Common myeloid progenitor, CD34-positive (primary cell): ENCODE measurements at regions not wholly inside any gene's neighbourhood (a gene's known extent, or its start where the extent isn't known, plus 50 kb on each side); places are given as distances from the start of the nearest gene placed in this dataset.
A peak's percentile ranks its signal among the peaks of the same experiment; 100 is the strongest.

Experiments used
- CTCF ChIA-PET: fragments of 350-600 bp; sonication (Branson Sonifier 250); formaldehyde crosslinking; loops from one replicate; lab custom pipeline; 2021; ENCODE audit warnings: antibody characterized with exemption; lab: Charles Lee
- POLR2A ChIA-PET: fragments of 350-600 bp; sonication (Branson Sonifier 250); formaldehyde crosslinking; loops from one replicate; lab custom pipeline; 2021; ENCODE audit warnings: antibody characterized with exemption; lab: Charles Lee
- DNase-seq, 3 donors: peaks; one replicate each; pipeline versions ENCODE4 v3.0.0 to v3.0.0-alpha.2; 2013
- H3K27ac ChIP-seq, 2 experiments: 1 replicate in 1 of 2; 2 replicates in 1 of 2; pipeline ENCODE4 v1.7.0; 2013; ENCODE audit warnings: inconsistent platforms in 2 of 2, low read length in 2 of 2, mild to moderate bottlenecking in 2 of 2, low read depth in 1 of 2, moderate library complexity in 1 of 2; ENCODE audit not compliant: severe bottlenecking in 2 of 2, insufficient read depth in 1 of 2, poor library complexity in 1 of 2
- H3K27me3 ChIP-seq, 5 experiments: replicated peaks in 2 of 5; 1 replicate in 3 of 5; 2 replicates in 2 of 5; pipeline versions ENCODE4 v1.6.1 to v1.7.0; 2013; ENCODE audit warnings: low read length in 4 of 5, mild to moderate bottlenecking in 2 of 5, moderate library complexity in 2 of 5, inconsistent platforms in 1 of 5; ENCODE audit not compliant: insufficient read depth in 5 of 5, control insufficient read depth in 4 of 5
- H3K36me3 ChIP-seq, 4 experiments: 1 replicate in 2 of 4; 2 replicates in 2 of 4; pipeline versions ENCODE4 v1.6.1 to v1.7.0; 2013; ENCODE audit warnings: low read length in 3 of 4, control low read depth in 1 of 4, mild to moderate bottlenecking in 1 of 4; ENCODE audit not compliant: control insufficient read depth in 4 of 4, insufficient read depth in 4 of 4
- H3K4me1 ChIP-seq, 4 experiments: 1 replicate in 3 of 4; 2 replicates in 1 of 4; pipeline versions ENCODE4 v1.6.1 to v1.7.1; 2013; ENCODE audit warnings: low read length in 3 of 4, mild to moderate bottlenecking in 3 of 4, control low read depth in 1 of 4, inconsistent platforms in 1 of 4, moderate library complexity in 1 of 4; ENCODE audit not compliant: control insufficient read depth in 4 of 4, insufficient read depth in 4 of 4; ENCODE audit errors: control extremely low read depth in 1 of 4
- H3K4me3 ChIP-seq, 7 experiments: 1 replicate in 4 of 7; 2 replicates in 3 of 7; pipeline versions ENCODE4 v1.5.1 to v1.7.0; 2013; ENCODE audit warnings: mild to moderate bottlenecking in 7 of 7, low read length in 6 of 7, moderate library complexity in 6 of 7, inconsistent platforms in 2 of 7, low read depth in 2 of 7, control low read depth in 1 of 7; ENCODE audit not compliant: insufficient read depth in 4 of 7, control insufficient read depth in 1 of 7; ENCODE audit errors: extremely low read depth in 1 of 7
- H3K9me3 ChIP-seq, 5 experiments: 1 replicate in 4 of 5; 2 replicates in 1 of 5; pipeline versions ENCODE4 v1.6.1 to v1.7.1; 2013; ENCODE audit warnings: low read length in 4 of 5, mild to moderate bottlenecking in 2 of 5, inconsistent platforms in 1 of 5, low read depth in 1 of 5, moderate library complexity in 1 of 5; ENCODE audit not compliant: control insufficient read depth in 4 of 5, insufficient read depth in 2 of 5; ENCODE audit errors: control extremely low read depth in 1 of 5
- WGBS: methylation state at CpG from one replicate; pipeline ENCODE4 v1.1.5; 2013; ENCODE audit not compliant: insufficient coverage; 5-methylcytosine and 5-hydroxymethylcytosine counted together

DNA sequence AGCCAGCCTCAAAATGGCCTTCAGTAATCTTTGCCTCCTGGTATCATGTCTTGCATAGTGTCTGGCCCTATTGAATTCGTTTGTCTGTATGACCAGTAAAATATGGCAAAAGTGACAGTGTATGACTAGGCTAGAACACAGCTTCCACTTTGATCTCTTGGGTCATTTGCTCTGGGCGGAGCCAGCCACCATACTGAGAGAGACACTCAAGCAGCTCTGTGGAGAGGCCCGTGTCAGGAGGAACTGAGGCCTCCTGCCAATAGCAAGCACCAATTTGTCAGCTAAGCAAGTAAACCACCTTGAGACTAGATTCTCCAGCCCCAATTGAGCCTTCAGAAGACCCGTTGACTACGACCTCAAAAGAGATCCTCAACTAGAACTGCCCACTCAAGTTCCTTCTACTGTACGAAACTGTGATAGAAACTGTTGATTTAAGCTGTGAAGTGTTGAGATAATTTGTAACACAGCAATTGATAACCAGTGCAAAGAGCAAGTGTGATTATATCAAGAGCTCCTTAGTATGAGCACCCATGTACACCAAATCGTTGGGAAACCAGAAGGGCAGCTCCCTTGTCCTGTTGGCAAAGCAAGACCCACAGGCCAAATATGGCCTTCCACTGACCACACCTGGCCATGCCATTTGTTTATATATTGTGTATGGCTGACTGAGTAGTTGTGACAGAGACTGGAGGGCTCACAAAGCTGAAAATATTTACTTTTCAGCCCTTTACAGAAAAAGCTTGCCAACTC is 52.7 kb upstream of the SERBP1 start:
- Histone ChIP-seq H3K4me3 (no peak overlapping the region), H3K4me1 (peaks cover 0 to 15% (median 9%) of the 10 kb centered on the region in 4 experiments)

DNA sequence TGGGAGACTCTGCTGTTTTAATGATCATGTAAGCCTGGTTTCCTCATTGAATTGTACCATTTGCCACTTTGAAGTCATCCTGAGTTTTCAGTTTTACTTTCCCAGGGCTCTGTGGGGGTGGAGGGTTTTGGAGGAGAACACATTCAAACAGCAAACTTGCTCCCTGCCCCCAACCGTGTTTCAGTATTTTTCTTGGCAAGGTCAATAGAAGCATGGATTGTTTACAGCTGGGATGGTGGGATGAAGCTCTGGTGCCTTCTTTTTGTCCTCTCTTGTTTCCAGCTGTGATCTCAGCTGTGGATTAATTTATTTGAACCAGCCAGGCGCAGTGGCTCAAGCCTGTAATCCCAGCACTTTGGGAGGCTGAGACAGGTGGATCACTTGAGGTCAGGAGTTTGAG is 54.3 kb upstream of the SERBP1 start:
- no peak for DNase-seq
- no peak overlapping the region for H3K4me3 ChIP-seq
- WGBS: no CpG with 5 or more reads among the region's 2 CpGs
- peaks cover 0 to 2% (median 0%) of the 10 kb centered on the region in 4 experiments for H3K4me1 ChIP-seq
- H3K9me3 ChIP-seq: no peaks in the 10 kb centered on the region
- no peak overlapping the region for H3K27ac ChIP-seq
- CTCF ChIA-PET: interaction anchor here (0.7 to 2.0 kb wide), 2 partner anchors 16 to 270 kb away, joined by 4 to 9 read pairs; no protein-coding TSS in a partner anchor
- H3K36me3 ChIP-seq: no peaks in the 10 kb centered on the region
- no peaks in the 10 kb centered on the region for H3K27me3 ChIP-seq
- POLR2A ChIA-PET: no interaction called here

More for the DNA sequence above, 52.7 kb upstream of the SERBP1 start:
- POLR2A ChIA-PET: no interaction called here
- no peak for DNase-seq
- WGBS: 98% methylated on average over 5 of the region's 7 CpGs
- Histone ChIP-seq H3K27me3 (no peaks in the 10 kb centered on the region), H3K27ac (no peak overlapping the region), H3K36me3 (no peaks in the 10 kb centered on the region), H3K9me3 (no peaks in the 10 kb centered on the region)
- CTCF ChIA-PET: interaction anchor here (0.6 to 1.3 kb wide), 5 partner anchors 18 to 136 kb away, joined by 3 to 5 read pairs (median 3); no protein-coding TSS in a partner anchor

DNA sequence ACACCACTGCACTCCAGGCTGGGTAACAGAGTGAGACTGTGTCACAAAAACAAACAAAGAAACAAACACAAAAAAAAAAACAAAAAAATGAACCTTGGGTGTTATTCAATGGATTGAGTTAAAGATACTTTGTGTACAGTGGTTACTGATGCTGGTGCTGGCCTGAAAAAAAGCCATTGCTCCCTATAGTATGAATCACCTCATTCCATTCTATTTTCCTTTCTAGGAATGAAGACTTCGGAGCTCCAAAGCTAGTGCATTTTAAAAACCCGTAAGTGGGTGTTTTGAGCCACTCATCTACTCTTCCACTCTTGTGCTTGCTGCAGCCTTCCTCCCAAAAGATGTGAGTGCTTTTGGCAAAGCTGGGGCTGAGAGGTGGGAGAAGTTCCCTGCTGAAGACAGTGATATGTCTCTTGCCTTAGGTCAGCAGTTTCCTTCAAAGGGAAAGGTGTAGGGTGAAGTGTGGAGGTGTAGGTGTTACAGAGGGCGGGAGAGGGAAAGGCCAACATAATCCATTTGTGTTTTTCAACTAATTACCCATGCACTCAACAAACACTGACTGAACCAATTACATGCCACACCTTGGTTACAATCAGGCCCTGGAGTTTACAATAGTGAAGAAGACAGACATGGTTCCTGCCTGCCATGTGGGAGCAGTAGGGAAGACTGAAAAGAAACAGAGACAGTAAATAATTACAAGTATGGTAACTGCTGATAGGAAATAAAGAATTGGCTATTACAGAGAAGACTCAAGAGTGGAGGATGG is 55.0 kb upstream of the SERBP1 start:
- CTCF ChIA-PET: interaction anchor here (0.7 to 3.1 kb wide), 3 partner anchors 15 to 272 kb away, joined by 4 to 9 read pairs (median 9); no protein-coding TSS in a partner anchor

DNA sequence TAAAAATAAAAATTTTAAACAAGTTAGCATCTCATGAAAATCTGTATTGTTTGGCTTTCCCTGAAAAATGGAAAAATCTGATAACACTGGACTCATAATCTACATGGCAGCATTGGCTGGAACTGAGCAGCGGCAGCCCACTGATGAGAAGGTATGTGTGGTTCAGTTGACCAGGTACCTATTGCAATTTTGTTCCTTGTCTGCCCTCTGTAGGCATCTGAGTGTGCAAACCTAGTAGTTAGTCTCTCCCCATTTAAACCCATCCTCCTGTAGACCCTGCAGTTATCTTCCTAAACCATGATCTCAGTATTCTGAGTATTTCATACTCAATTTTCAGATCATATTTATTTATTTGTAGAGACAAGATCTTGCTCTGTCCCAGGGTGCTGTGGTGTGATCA is 59.4 kb upstream of the SERBP1 start:
- 40% methylated on average over 1 of the region's 1 CpG for WGBS
- Histone ChIP-seq H3K4me1 (no peaks in the 10 kb centered on the region), H3K9me3 (no peaks in the 10 kb centered on the region), H3K27ac (no peak overlapping the region), H3K36me3 (no peaks in the 10 kb centered on the region), H3K4me3 (no peak overlapping the region), H3K27me3 (no peaks in the 10 kb centered on the region)
- ChIA-PET POLR2A (no interaction called here), CTCF (interaction anchor here (0.7 to 5.9 kb wide), 10 partner anchors 9 to 275 kb away, joined by 3 to 56 read pairs (median 6); no protein-coding TSS in a partner anchor)
- peak; percentile 53 to 70 (median 69) for DNase-seq

More for the DNA sequence above, 55.0 kb upstream of the SERBP1 start:
- Histone ChIP-seq H3K4me1 (no peaks in the 10 kb centered on the region), H3K9me3 (no peaks in the 10 kb centered on the region), H3K36me3 (no peaks in the 10 kb centered on the region), H3K4me3 (no peak overlapping the region), H3K27ac (no peak overlapping the region), H3K27me3 (no peaks in the 10 kb centered on the region)
- no peak for DNase-seq
- POLR2A ChIA-PET: no interaction called here
- WGBS: no CpG with 5 or more reads among the region's 3 CpGs

DNA sequence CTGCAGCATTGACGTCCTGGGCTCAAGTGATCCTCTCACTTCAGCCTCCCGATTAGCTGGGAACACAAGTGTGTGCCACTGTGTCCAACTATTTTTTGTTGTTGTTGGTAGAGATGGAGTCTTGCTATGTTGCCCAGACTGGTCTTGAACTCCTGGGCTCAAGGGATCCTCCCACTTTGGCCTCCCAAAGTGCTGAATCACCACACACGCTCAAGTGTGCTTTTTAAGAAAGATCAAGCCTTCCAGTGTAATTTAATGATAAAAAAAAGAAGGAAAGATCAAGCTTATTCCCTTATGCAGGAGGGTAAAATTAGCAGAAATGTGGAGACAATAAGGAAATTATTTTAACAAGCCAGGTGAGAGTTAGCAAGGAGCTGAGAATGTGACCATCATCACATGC is 61.1 kb upstream of the SERBP1 start:
- no peak overlapping the region for H3K27ac ChIP-seq
- DNase-seq: no peak
- H3K4me1 ChIP-seq: no peaks in the 10 kb centered on the region
- no peak overlapping the region for H3K4me3 ChIP-seq
- ChIA-PET CTCF (interaction anchor here (0.8 to 5.9 kb wide), 11 partner anchors 10 to 282 kb away, joined by 3 to 56 read pairs (median 4); no protein-coding TSS in a partner anchor), POLR2A (no interaction called here)
- no peaks in the 10 kb centered on the region for H3K36me3 ChIP-seq
- no peaks in the 10 kb centered on the region for H3K27me3 ChIP-seq
- H3K9me3 ChIP-seq: no peaks in the 10 kb centered on the region
- 80% methylated on average over 1 of the region's 3 CpGs for WGBS

DNA sequence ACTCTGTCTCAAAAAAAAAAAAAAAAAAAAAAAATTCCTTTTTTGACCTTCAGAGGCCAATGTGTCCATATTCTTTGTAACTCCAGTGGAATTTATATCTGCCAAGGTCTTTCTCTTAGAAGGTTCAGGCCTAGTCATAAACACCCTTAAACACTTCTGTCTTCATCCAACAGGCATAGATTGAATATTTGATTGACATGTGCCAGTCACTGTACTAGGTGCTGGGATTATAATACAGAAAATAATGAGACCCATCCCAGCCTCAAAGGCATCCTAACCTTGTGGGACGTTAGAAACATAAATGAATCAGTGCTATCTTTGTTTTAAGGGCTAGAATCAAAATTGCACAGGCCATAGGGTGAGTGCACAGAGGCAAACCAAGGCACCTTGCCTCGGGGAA is 62.9 kb upstream of the SERBP1 start:
- H3K27ac ChIP-seq: no peak overlapping the region
- no peak for DNase-seq
- no peak overlapping the region for H3K4me3 ChIP-seq
- 96% methylated on average over 2 of the region's 2 CpGs for WGBS
- no peaks in the 10 kb centered on the region for H3K36me3 ChIP-seq
- H3K9me3 ChIP-seq: no peaks in the 10 kb centered on the region
- ChIA-PET POLR2A (interaction anchor here (1.2 kb wide), 1 partner anchor 14 kb away, joined by 3 read pairs; no protein-coding TSS in a partner anchor), CTCF (interaction anchor here (1.0 to 5.7 kb wide), 4 partner anchors 8 to 280 kb away, joined by 3 to 36 read pairs (median 15); no protein-coding TSS in a partner anchor)
- no peaks in the 10 kb centered on the region for H3K27me3 ChIP-seq
- H3K4me1 ChIP-seq: no peaks in the 10 kb centered on the region
